ENCODE measurements at regions not wholly inside any gene's neighbourhood (a gene's known extent, or its start where the extent isn't known, plus 50 kb on each side); places are given as distances from the start of the nearest gene placed in this dataset.

DNA sequence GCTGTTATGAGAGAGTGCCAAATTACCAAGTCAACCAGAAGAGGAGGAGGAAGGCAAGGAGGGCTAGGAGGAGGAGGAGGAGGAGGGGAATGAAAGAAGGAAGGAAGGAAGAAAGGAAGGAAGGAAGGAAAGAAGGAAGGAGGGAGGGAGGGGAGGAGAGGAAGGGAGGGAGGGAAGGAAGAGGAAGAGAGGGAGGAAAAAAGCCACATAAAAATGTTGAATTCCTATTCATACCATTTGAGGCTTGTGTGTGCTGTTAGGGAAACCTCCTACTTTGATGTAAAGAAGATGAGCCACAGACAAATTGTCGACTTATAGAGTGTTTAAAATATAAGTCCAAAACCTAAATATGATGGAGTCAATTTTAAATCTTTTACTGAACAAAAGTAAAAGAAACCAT is 65.3 kb upstream of the MYLIP start:
- H3K9me3 Mint-ChIP-seq: peaks cover 4% of the 10 kb centered on the region
- no peak overlapping the region for H3K4me3 Mint-ChIP-seq

GRCh38 chr6:16061818-16062217 is 67.1 kb upstream of the MYLIP start:
- DNase-seq (ENCODE audit: extremely low spot score, unreplicated experiment): no peak
- H3K27ac Mint-ChIP-seq: no peak overlapping the region
- peaks cover 31% of the 10 kb centered on the region for H3K4me1 Mint-ChIP-seq (ENCODE audit: unreplicated experiment)
- no peak overlapping the region for H3K4me3 Mint-ChIP-seq
- TF ChIP-seq, protein P1, sequence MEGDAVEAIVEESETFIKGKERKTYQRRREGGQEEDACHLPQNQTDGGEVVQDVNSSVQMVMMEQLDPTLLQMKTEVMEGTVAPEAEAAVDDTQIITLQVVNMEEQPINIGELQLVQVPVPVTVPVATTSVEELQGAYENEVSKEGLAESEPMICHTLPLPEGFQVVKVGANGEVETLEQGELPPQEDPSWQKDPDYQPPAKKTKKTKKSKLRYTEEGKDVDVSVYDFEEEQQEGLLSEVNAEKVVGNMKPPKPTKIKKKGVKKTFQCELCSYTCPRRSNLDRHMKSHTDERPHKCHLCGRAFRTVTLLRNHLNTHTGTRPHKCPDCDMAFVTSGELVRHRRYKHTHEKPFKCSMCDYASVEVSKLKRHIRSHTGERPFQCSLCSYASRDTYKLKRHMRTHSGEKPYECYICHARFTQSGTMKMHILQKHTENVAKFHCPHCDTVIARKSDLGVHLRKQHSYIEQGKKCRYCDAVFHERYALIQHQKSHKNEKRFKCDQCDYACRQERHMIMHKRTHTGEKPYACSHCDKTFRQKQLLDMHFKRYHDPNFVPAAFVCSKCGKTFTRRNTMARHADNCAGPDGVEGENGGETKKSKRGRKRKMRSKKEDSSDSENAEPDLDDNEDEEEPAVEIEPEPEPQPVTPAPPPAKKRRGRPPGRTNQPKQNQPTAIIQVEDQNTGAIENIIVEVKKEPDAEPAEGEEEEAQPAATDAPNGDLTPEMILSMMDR (conservative IDR thresholded peaks at IDR 0.05): no peak
- no peaks in the 10 kb centered on the region for H3K9me3 Mint-ChIP-seq
- H3K36me3 Mint-ChIP-seq: no peaks in the 10 kb centered on the region
- H3K27me3 Mint-ChIP-seq: peaks cover 3% of the 10 kb centered on the region

More for the DNA sequence above, 65.3 kb upstream of the MYLIP start:
- H3K4me1 Mint-ChIP-seq (ENCODE audit: unreplicated experiment): peaks cover 18% of the 10 kb centered on the region
- TF ChIP-seq, protein P1 (conservative IDR thresholded peaks at IDR 0.05): no peak
- no peak for DNase-seq (ENCODE audit: extremely low spot score, unreplicated experiment)
- H3K27me3 Mint-ChIP-seq: peaks cover 3% of the 10 kb centered on the region
- H3K36me3 Mint-ChIP-seq: no peaks in the 10 kb centered on the region
- no peak overlapping the region for H3K27ac Mint-ChIP-seq

DNA sequence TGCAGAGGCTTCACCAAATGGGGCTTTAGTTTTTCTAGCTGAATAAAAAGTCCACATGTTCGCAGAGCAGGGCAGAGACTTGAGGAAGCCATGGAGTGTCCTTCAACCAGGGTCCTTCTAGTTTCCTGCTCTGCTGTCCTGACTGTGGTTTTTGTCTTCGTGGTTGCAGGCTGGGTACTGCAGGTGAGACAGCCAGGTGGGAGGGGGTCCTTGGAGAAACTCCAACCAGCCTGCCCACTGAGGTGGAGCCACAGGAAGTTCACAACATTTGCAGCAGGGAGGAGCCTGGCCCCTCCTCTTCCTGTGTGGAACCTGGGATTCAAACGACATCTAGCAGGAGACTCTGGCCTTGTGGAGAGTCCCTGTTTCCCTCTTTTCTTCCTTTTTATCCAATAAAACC is 68.8 kb upstream of the MYLIP start:
- TF ChIP-seq, protein P1 (conservative IDR thresholded peaks at IDR 0.05): no peak
- peaks cover 26% of the 10 kb centered on the region for H3K4me1 Mint-ChIP-seq (ENCODE audit: unreplicated experiment)
- no peak overlapping the region for H3K27ac Mint-ChIP-seq
- H3K4me3 Mint-ChIP-seq: no peak overlapping the region
- no peak for DNase-seq (ENCODE audit: extremely low spot score, unreplicated experiment)
- H3K9me3 Mint-ChIP-seq: no peaks in the 10 kb centered on the region
- H3K36me3 Mint-ChIP-seq: no peaks in the 10 kb centered on the region
- peaks cover 3% of the 10 kb centered on the region for H3K27me3 Mint-ChIP-seq

- H3K9me3 Mint-ChIP-seq: no peaks in the 10 kb centered on the region
- H3K27me3 Mint-ChIP-seq: no peaks in the 10 kb centered on the region
- H3K27ac Mint-ChIP-seq: no peak overlapping the region
- no peaks in the 10 kb centered on the region for H3K36me3 Mint-ChIP-seq
- peaks cover 21% of the 10 kb centered on the region for H3K4me1 Mint-ChIP-seq (ENCODE audit: unreplicated experiment)
- no peak overlapping the region for H3K4me3 Mint-ChIP-seq
- no peak for DNase-seq (ENCODE audit: extremely low spot score, unreplicated experiment)
- TF ChIP-seq, protein P1 (conservative IDR thresholded peaks at IDR 0.05): no peak
Measured at GRCh38 chr6:16059496-16059895, 69.4 kb upstream of the MYLIP start.

GRCh38 chr6:16058929-16059345 is 69.9 kb upstream of the MYLIP start:
- peaks cover 20% of the 10 kb centered on the region for H3K4me1 Mint-ChIP-seq (ENCODE audit: unreplicated experiment)

More at GRCh38 chr6:16058929-16059345, 69.9 kb upstream of the MYLIP start:
- Mint-ChIP-seq H3K36me3 (no peaks in the 10 kb centered on the region), H3K9me3 (no peaks in the 10 kb centered on the region), H3K27ac (no peak overlapping the region), H3K4me3 (no peak overlapping the region), H3K27me3 (no peaks in the 10 kb centered on the region)
- no peak for DNase-seq (ENCODE audit: extremely low spot score, unreplicated experiment)
- TF ChIP-seq, protein P1 (conservative IDR thresholded peaks at IDR 0.05): no peak
